H7 (cell line): ENCODE measurements at regions not wholly inside any gene's neighbourhood (a gene's known extent, or its start where the extent isn't known, plus 50 kb on each side); places are given as distances from the start of the nearest gene placed in this dataset.
"Not testable (repeated sequence)": the region's sequence is repeated elsewhere in the genome, so short reads cannot be mapped to it uniquely, and the experiment has no call there.

Experiments used
- DNase-seq: peaks from one replicate; pipeline ENCODE4 v3.0.0; 2012
- H3K27me3 ChIP-seq: 2 replicates; pipeline ENCODE4 v1.6.0; 2011; ENCODE audit warnings: mild to moderate bottlenecking, low read length; ENCODE audit not compliant: control insufficient read depth, insufficient read depth
- H3K36me3 ChIP-seq: replicated peaks from 2 replicates; pipeline ENCODE4 v1.5.1; 2011; ENCODE audit warnings: low read length; ENCODE audit not compliant: control insufficient read depth, insufficient read depth
- H3K4me3 ChIP-seq: 2 replicates; pipeline ENCODE4 v1.5.1; 2011; ENCODE audit warnings: low read depth, mild to moderate bottlenecking, control low read depth, low read length, moderate library complexity; ENCODE audit not compliant: insufficient read depth

- H3K27me3 ChIP-seq, H3K36me3 ChIP-seq, H3K4me3 ChIP-seq, DNase-seq: not testable (repeated sequence)
These were observed 1371.9 kb upstream of the DEFB115 start for GRCh38 chr20:29885282-29886185.

- not testable (repeated sequence) for H3K27me3 ChIP-seq, H3K4me3 ChIP-seq, H3K36me3 ChIP-seq, DNase-seq
These were observed 1365.9 kb upstream of the DEFB115 start for GRCh38 chr20:29891555-29891954.
